ENCODE measurements at regions not wholly inside any gene's neighbourhood (a gene's known extent, or its start where the extent isn't known, plus 50 kb on each side); places are given as distances from the start of the nearest gene placed in this dataset.

DNA sequence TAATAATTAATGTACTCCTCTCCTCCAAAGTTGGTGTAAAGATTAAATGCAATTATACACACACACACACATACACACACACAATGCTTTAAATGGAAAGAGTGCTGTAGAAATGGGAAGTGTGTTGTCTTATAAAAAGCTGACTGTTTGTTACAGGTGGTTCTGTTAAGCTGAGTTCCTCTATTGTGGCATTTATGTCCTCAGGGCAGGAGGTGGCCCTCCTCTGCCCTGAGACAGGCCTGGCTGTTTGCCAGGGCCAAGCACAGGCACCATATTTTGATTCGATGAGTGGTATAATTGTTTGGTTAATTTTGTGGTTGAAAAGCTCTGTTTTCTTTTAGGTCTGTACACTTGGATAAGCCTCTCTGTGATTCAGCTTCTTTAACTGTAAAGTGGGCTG, 573.9 kb downstream of the KIF4B start:
- TF ChIP-seq, protein P1, sequence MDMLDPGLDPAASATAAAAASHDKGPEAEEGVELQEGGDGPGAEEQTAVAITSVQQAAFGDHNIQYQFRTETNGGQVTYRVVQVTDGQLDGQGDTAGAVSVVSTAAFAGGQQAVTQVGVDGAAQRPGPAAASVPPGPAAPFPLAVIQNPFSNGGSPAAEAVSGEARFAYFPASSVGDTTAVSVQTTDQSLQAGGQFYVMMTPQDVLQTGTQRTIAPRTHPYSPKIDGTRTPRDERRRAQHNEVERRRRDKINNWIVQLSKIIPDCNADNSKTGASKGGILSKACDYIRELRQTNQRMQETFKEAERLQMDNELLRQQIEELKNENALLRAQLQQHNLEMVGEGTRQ (IDR thresholded peaks at IDR 0.05): no peak
- TF ChIP-seq, protein P2, sequence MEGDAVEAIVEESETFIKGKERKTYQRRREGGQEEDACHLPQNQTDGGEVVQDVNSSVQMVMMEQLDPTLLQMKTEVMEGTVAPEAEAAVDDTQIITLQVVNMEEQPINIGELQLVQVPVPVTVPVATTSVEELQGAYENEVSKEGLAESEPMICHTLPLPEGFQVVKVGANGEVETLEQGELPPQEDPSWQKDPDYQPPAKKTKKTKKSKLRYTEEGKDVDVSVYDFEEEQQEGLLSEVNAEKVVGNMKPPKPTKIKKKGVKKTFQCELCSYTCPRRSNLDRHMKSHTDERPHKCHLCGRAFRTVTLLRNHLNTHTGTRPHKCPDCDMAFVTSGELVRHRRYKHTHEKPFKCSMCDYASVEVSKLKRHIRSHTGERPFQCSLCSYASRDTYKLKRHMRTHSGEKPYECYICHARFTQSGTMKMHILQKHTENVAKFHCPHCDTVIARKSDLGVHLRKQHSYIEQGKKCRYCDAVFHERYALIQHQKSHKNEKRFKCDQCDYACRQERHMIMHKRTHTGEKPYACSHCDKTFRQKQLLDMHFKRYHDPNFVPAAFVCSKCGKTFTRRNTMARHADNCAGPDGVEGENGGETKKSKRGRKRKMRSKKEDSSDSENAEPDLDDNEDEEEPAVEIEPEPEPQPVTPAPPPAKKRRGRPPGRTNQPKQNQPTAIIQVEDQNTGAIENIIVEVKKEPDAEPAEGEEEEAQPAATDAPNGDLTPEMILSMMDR (IDR thresholded peaks at IDR 0.05): no peak
- no peak for TF ChIP-seq KDM1A (IDR thresholded peaks at IDR 0.05; ENCODE audit: low read depth)
- no peak for TF ChIP-seq EP300 (IDR thresholded peaks at IDR 0.05)
- TF ChIP-seq SMC3 (IDR thresholded peaks at IDR 0.05): no peak
- no peak for TF ChIP-seq ZFP36 (IDR thresholded peaks at IDR 0.05; ENCODE audit: borderline replicate concordance, partially characterized antibody)
- no peak for TF ChIP-seq POLR2A (IDR thresholded peaks at IDR 0.05; ENCODE audit: low read length)
- TF ChIP-seq, protein P3, sequence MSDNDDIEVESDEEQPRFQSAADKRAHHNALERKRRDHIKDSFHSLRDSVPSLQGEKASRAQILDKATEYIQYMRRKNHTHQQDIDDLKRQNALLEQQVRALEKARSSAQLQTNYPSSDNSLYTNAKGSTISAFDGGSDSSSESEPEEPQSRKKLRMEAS (IDR thresholded peaks at IDR 0.05): no peak
- no peak for TF ChIP-seq GATA3 (IDR thresholded peaks at IDR 0.05; ENCODE audit: borderline replicate concordance)

Measured in A549 (cell line).